GM19438 (cell line): ENCODE measurements at regions not wholly inside any gene's neighbourhood (a gene's known extent, or its start where the extent isn't known, plus 50 kb on each side); places are given as distances from the start of the nearest gene placed in this dataset.

ENCODE experiments used
- ATAC-seq: cut with Tn5 transposase; IDR thresholded peaks from one replicate; pipeline ENCODE4 v1.9.1; 2021; ENCODE audit warnings: low read depth; ENCODE audit not compliant: unreplicated experiment

DNA sequence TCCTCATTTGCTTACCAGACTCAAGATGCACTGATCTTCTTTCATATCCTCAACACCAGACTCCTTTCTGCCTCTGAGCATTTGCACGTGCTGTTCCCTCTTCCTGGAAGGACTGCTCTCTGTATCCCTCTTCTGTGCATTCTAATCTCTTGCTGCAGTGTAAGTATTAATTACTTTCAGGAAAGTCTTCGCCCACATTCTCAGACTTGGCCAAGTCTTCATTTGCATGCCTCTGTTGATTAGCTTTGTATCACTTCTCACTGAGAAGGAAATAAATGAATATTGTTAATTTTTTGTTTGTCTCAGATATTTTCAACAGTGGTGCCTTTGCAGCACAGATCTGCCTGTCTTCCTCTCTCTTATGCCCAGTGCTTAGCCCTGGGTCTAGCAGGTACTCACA is 50.3 kb upstream of the RAB3GAP2 start:
- no peak for ATAC-seq
